Panc1 (cell line): ENCODE measurements at regions not wholly inside any gene's neighbourhood (a gene's known extent, or its start where the extent isn't known, plus 50 kb on each side); places are given as distances from the start of the nearest gene placed in this dataset.

Source experiments
- ATAC-seq: fragments of 200-7000 bp; cut with Tn5 transposase; 2 replicates; pipeline ENCODE4 v1.9.1; 2020; ENCODE audit warnings: mild to moderate bottlenecking, moderate library complexity
- BruUV-seq: library from RNA; stranded (reverse); fragments of 400-500 nt; replicated peaks from 2 replicates; lab custom pipeline; 2021; lab: Mats Ljungman, UMichigan
- CTCF ChIA-PET: fragments of 300-600 bp; sonication (Branson Sonifier 250); formaldehyde crosslinking; loops from one replicate; lab custom pipeline; 2022; ENCODE audit warnings: antibody characterized with exemption; lab: Charles Lee
- POLR2A ChIA-PET: fragments of 300-600 bp; sonication (Branson Sonifier 250); formaldehyde crosslinking; loops from one replicate; lab custom pipeline; 2022; ENCODE audit warnings: antibody characterized with exemption; lab: Charles Lee
- DNase-seq: peaks from one replicate; pipeline ENCODE4 v3.0.0-alpha.2; 2010; ENCODE audit warnings: low read depth, low spot score
- H3K27ac ChIP-seq: 2 replicates; pipeline ENCODE4 v1.5.1; 2011; ENCODE audit warnings: mild to moderate bottlenecking, low read length, inconsistent platforms
- H3K27me3 ChIP-seq: fragments of 200-500 bp; sonication (Bioruptor generic); 2 replicates; pipeline ENCODE4 v1.6.0; 2014; ENCODE audit warnings: low read length, inconsistent platforms; ENCODE audit not compliant: control insufficient read depth, insufficient read depth
- H3K36me3 ChIP-seq: fragments of 200-500 bp; sonication (Bioruptor generic); 2 replicates; pipeline ENCODE4 v1.5.1; 2014; ENCODE audit warnings: inconsistent platforms, mild to moderate bottlenecking, low read length, moderate library complexity; ENCODE audit not compliant: control insufficient read depth, insufficient read depth
- H3K4me1 ChIP-seq: 2 replicates; pipeline ENCODE4 v1.5.1; 2011; ENCODE audit warnings: inconsistent platforms, mild to moderate bottlenecking, low read length, moderate library complexity; ENCODE audit not compliant: control insufficient read depth, insufficient read depth
- H3K4me3 ChIP-seq, 2 experiments: 2 replicates each; pipeline ENCODE4 v1.5.1; 2011 to 2012; ENCODE audit warnings: low read depth in 2 of 2, low read length in 2 of 2, mild to moderate bottlenecking in 2 of 2, inconsistent platforms in 1 of 2, moderate library complexity in 1 of 2
- H3K9me3 ChIP-seq: fragments of 200-500 bp; sonication (Bioruptor generic); 2 replicates; pipeline ENCODE4 v1.5.1; 2014; ENCODE audit warnings: low read depth, mild to moderate bottlenecking, inconsistent platforms, low read length, moderate library complexity; ENCODE audit not compliant: control insufficient read depth, insufficient read depth
- CTCF ChIP-seq: fragments of 450-650 bp; IDR thresholded peaks from 2 replicates; pipeline ENCODE4 v1.5.1; 2017; ENCODE audit warnings: mild to moderate bottlenecking
- POLR2AphosphoS5 ChIP-seq: IDR thresholded peaks from 2 replicates; pipeline ENCODE4 v1.6.1; 2012; ENCODE audit warnings: mild to moderate bottlenecking, low read depth, low read length, moderate library complexity
- REST ChIP-seq, 2 experiments: IDR thresholded peaks; 2 replicates each; pipeline ENCODE4 v1.6.1; 2011 to 2012; ENCODE audit warnings: low read depth in 2 of 2, control low read depth in 1 of 2, low read length in 1 of 2, mild to moderate bottlenecking in 1 of 2, moderate library complexity in 1 of 2; ENCODE audit not compliant: insufficient read depth in 1 of 2
- SIN3A ChIP-seq: IDR thresholded peaks from 2 replicates; pipeline ENCODE4 v1.6.1; 2012; ENCODE audit warnings: low read depth, mild to moderate bottlenecking, low read length, moderate library complexity, borderline replicate concordance; ENCODE audit not compliant: insufficient read depth
- TCF7L2 ChIP-seq: IDR thresholded peaks from 2 replicates; pipeline ENCODE4 v1.6.1; 2011; ENCODE audit warnings: mild to moderate bottlenecking, low read depth, low read length, inconsistent platforms
- in situ Hi-C: cut with HindIII; loops from 2 replicates; pipeline ENCODE4 v1.10.0; 2016; ENCODE audit warnings: low sequenced_read_pairs, low pct_unique_long_range_greater_than_20kb
- intact Hi-C: fragments of 100-400 bp; cut with micrococcal nuclease; formaldehyde crosslinking; loops from one replicate; pipeline ENCODE4 v1.10.0; 2022; ENCODE audit not compliant: unreplicated experiment

GRCh38 chrX:112367065-112367464 is 284.5 kb upstream of the TRPC5 start:
- ATAC-seq (no peak), DNase-seq (no peak)
- in situ Hi-C loops = no loop called here
- H3K36me3 ChIP-seq = no peaks in the 10 kb centered on the region
- no peak overlapping the region for H3K27ac ChIP-seq
- no peaks in the 10 kb centered on the region for H3K4me1 ChIP-seq
- H3K4me3 ChIP-seq = no peak overlapping the region
- no peaks in the 10 kb centered on the region for H3K27me3 ChIP-seq
- TF ChIP-seq TCF7L2 (no peak), CTCF (no peak), POLR2AphosphoS5 (no peak), SIN3A (no peak), REST (IDR thresholded peaks at IDR 0.05; ENCODE audit: insufficient read depth in 1 of 2, low read depth in 2 of 2, low read length in 1 of 2) (no peak)
- BruUV-seq = no TSS peak
- no peaks in the 10 kb centered on the region for H3K9me3 ChIP-seq
- POLR2A ChIA-PET = no interaction called here
- intact Hi-C loops = no loop called here
- CTCF ChIA-PET = no interaction called here

GRCh38 chrX:112359906-112360305 is 277.3 kb upstream of the TRPC5 start:
- TF ChIP-seq SIN3A (no peak), POLR2AphosphoS5 (no peak), REST (IDR thresholded peaks at IDR 0.05; ENCODE audit: insufficient read depth in 1 of 2, low read depth in 2 of 2, low read length in 1 of 2) (no peak), CTCF (no peak), TCF7L2 (no peak)

More at GRCh38 chrX:112359906-112360305, 277.3 kb upstream of the TRPC5 start:
- BruUV-seq = no TSS peak
- intact Hi-C loops (no loop called here), in situ Hi-C loops (no loop called here)
- no peaks in the 10 kb centered on the region for H3K9me3 ChIP-seq
- no peak overlapping the region for H3K4me3 ChIP-seq
- no peak for DNase-seq
- ChIA-PET CTCF (no interaction called here), POLR2A (no interaction called here)
- ATAC-seq = no peak
- H3K27me3 ChIP-seq = no peaks in the 10 kb centered on the region
- H3K36me3 ChIP-seq = no peaks in the 10 kb centered on the region
- H3K27ac ChIP-seq = no peak overlapping the region
- H3K4me1 ChIP-seq = no peaks in the 10 kb centered on the region
